ENCODE measurements at regions not wholly inside any gene's neighbourhood (a gene's known extent, or its start where the extent isn't known, plus 50 kb on each side); places are given as distances from the start of the nearest gene placed in this dataset.

GRCh38 chr15:91622235-91622634 is 231.3 kb upstream of the SLCO3A1 start:
- Histone ChIP-seq H3K36me3 (no peaks in the 10 kb centered on the region), H3K9me3 (no peaks in the 10 kb centered on the region), H3K4me3 (no peak overlapping the region), H3K4me1 (peaks cover 0 to 6% (median 0%) of the 10 kb centered on the region in 3 donors), H3K27me3 (peaks cover 0 to 14% (median 0%) of the 10 kb centered on the region in 4 donors), H3K27ac (no peak overlapping the region)
- intact Hi-C loops (cut with DNase I) = no loop called here
- no peak for TF ChIP-seq POLR2A (IDR thresholded peaks at IDR 0.05)
- TF ChIP-seq, protein P1, sequence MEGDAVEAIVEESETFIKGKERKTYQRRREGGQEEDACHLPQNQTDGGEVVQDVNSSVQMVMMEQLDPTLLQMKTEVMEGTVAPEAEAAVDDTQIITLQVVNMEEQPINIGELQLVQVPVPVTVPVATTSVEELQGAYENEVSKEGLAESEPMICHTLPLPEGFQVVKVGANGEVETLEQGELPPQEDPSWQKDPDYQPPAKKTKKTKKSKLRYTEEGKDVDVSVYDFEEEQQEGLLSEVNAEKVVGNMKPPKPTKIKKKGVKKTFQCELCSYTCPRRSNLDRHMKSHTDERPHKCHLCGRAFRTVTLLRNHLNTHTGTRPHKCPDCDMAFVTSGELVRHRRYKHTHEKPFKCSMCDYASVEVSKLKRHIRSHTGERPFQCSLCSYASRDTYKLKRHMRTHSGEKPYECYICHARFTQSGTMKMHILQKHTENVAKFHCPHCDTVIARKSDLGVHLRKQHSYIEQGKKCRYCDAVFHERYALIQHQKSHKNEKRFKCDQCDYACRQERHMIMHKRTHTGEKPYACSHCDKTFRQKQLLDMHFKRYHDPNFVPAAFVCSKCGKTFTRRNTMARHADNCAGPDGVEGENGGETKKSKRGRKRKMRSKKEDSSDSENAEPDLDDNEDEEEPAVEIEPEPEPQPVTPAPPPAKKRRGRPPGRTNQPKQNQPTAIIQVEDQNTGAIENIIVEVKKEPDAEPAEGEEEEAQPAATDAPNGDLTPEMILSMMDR (IDR thresholded peaks at IDR 0.05) = no peak
- WGBS, 2 donors = 68 to 87% methylated on average over 4 of the region's 4 CpGs
- no peak for DNase-seq

DNA sequence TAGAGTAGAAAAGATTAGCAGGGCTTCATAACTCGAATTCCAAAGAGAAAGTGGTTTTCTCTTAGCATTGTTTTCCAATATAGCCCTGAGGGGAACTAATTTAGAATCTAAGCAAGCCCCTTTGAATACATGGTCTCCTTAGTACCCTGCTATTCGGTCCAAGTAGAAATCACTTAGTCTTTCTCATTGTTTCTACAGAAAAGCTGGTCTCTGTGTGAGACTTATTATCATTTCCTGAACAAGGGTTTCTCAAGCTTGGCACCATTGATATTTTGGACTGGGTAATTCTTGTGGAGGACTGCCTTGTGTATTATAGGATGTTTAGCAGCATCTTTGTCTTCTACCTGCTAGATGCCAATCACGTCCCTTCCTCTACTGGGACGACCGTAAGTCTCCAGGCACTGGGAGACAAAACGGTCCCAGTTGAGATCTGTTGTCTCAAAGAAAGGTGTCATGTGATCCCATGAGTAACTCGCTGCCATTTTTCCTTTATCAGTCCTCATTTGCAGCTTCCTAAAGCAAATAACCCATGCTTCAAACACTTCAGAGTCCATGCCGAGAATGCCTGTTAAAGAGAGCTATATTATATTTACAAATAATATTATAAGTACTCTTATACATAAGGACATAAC is 230.7 kb upstream of the SLCO3A1 start:
- Histone ChIP-seq H3K27ac (no peak overlapping the region), H3K4me1 (peaks cover 0 to 9% (median 0%) of the 10 kb centered on the region in 3 donors), H3K9me3 (no peaks in the 10 kb centered on the region), H3K36me3 (no peaks in the 10 kb centered on the region), H3K27me3 (peaks cover 0 to 14% (median 0%) of the 10 kb centered on the region in 4 donors), H3K4me3 (no peak overlapping the region)
- WGBS, 2 donors = 64 to 75% methylated on average over 8 of the region's 8 CpGs
- intact Hi-C loops (cut with DNase I) = no loop called here
- DNase-seq = no peak
- no peak for TF ChIP-seq POLR2A (IDR thresholded peaks at IDR 0.05)
- TF ChIP-seq, protein P1 (IDR thresholded peaks at IDR 0.05) = no peak

GRCh38 chr15:91624353-91624968 is 229.0 kb upstream of the SLCO3A1 start:
- Histone ChIP-seq H3K4me3 (no peak overlapping the region), H3K27ac (no peak overlapping the region), H3K9me3 (peaks cover 0 to 7% (median 0%) of the 10 kb centered on the region in 3 donors), H3K4me1 (peaks cover 0 to 18% (median 3%) of the 10 kb centered on the region in 3 donors), H3K36me3 (no peaks in the 10 kb centered on the region), H3K27me3 (peaks cover 0 to 8% (median 0%) of the 10 kb centered on the region in 4 donors)
- DNase-seq = no peak
- intact Hi-C loops (cut with DNase I) = no loop called here
- TF ChIP-seq POLR2A (IDR thresholded peaks at IDR 0.05) = no peak
- TF ChIP-seq, protein P1 (IDR thresholded peaks at IDR 0.05) = no peak
- WGBS, 2 donors = 53 to 73% methylated on average over 3 of the region's 3 CpGs

DNA sequence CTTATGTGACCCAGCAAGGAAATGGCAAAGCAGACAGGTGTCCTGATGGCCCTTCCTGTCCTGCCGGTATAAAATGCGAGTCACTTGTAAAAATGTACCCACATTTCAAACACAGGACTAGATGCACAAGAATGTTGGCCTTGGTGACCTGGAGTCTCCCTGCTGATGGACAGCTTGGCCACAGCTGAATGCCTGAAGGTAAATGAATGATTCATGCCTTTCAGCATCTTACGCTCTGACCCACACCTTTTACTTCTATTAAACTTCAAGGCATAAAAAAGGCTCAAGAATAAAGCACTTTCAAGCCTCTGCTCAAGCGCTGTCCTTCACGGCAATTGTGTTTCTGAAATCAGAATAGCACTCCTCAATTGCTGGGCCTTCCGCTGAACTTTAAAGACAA is 228.0 kb upstream of the SLCO3A1 start:
- no peak for DNase-seq
- 65 to 80% methylated on average over 6 of the region's 6 CpGs for WGBS, 2 donors
- H3K4me1 ChIP-seq = peaks cover 0 to 18% (median 3%) of the 10 kb centered on the region in 3 donors

More for the DNA sequence above, 228.0 kb upstream of the SLCO3A1 start:
- Histone ChIP-seq H3K27me3 (peaks cover 0 to 8% (median 0%) of the 10 kb centered on the region in 4 donors), H3K9me3 (peaks cover 0 to 7% (median 0%) of the 10 kb centered on the region in 3 donors), H3K36me3 (no peaks in the 10 kb centered on the region), H3K4me3 (no peak overlapping the region), H3K27ac (no peak overlapping the region)
- TF ChIP-seq, protein P1 (IDR thresholded peaks at IDR 0.05) = no peak
- TF ChIP-seq POLR2A (IDR thresholded peaks at IDR 0.05) = no peak
- intact Hi-C loops (cut with DNase I) = no loop called here
